OCI-LY1 (cell line): ENCODE measurements at regions not wholly inside any gene's neighbourhood (a gene's known extent, or its start where the extent isn't known, plus 50 kb on each side); places are given as distances from the start of the nearest gene placed in this dataset.
"Not testable (repeated sequence)": the region's sequence is repeated elsewhere in the genome, so short reads cannot be mapped to it uniquely, and the experiment has no call there.

Source experiments
- H2AFZ ChIP-seq: fragments of 200-600 bp; sonication (generic), shearing (Covaris generic); 2 replicates; pipeline ENCODE4 v1.6.0; 2014; ENCODE audit warnings: antibody characterized with exemption, mild to moderate bottlenecking, low read length
- H3F3A ChIP-seq: fragments of 200-600 bp; sonication (generic), shearing (Covaris generic); 2 replicates; pipeline ENCODE4 v1.6.0; 2014; ENCODE audit warnings: mild to moderate bottlenecking, antibody characterized with exemption, low read length, moderate library complexity; ENCODE audit not compliant: insufficient read depth
- H3K27ac ChIP-seq: fragments of 200-600 bp; sonication (generic); 2 replicates; pipeline ENCODE4 v1.5.1; 2014; ENCODE audit warnings: low read length, mixed run types, mild to moderate bottlenecking, low read depth; ENCODE audit not compliant: poor library complexity, severe bottlenecking
- H3K27me3 ChIP-seq: fragments of 200-600 bp; sonication (generic); 2 replicates; pipeline ENCODE4 v1.6.0; 2014; ENCODE audit warnings: antibody characterized with exemption, mild to moderate bottlenecking, low read length, moderate library complexity; ENCODE audit not compliant: insufficient read depth
- H3K36me3 ChIP-seq: fragments of 200-600 bp; sonication (generic); 2 replicates; pipeline ENCODE4 v1.6.1; 2014; ENCODE audit warnings: mild to moderate bottlenecking, antibody characterized with exemption, low read length, moderate library complexity, mixed read lengths; ENCODE audit not compliant: insufficient read depth
- H3K4me1 ChIP-seq: fragments of 200-600 bp; sonication (generic); 2 replicates; pipeline ENCODE4 v1.5.1; 2014; ENCODE audit warnings: mild to moderate bottlenecking, low read length, moderate library complexity; ENCODE audit not compliant: insufficient read depth, severe bottlenecking
- H3K4me2 ChIP-seq: fragments of 200-600 bp; sonication (generic), shearing (Covaris generic); 2 replicates; pipeline ENCODE4 v1.6.1; 2014; ENCODE audit warnings: low read length
- H3K4me3 ChIP-seq: fragments of 200-600 bp; sonication (generic); 2 replicates; pipeline ENCODE4 v1.5.1; 2014; ENCODE audit warnings: low read length, low read depth, mild to moderate bottlenecking, mixed read lengths; ENCODE audit not compliant: poor library complexity, severe bottlenecking
- H3K79me2 ChIP-seq: fragments of 200-600 bp; shearing (Covaris generic); 2 replicates; pipeline ENCODE4 v1.6.1; 2016; ENCODE audit warnings: mixed run types, low read length, mixed read lengths; ENCODE audit not compliant: insufficient read depth
- H3K9ac ChIP-seq: fragments of 200-600 bp; sonication (generic), shearing (Covaris generic); 2 replicates; pipeline ENCODE4 v1.6.1; 2014; ENCODE audit warnings: mild to moderate bottlenecking, low read length, mixed read lengths
- H3K9me2 ChIP-seq: fragments of 200-600 bp; sonication (generic), shearing (Covaris generic); 2 replicates; pipeline ENCODE4 v1.6.1; 2014; ENCODE audit warnings: low read depth, mild to moderate bottlenecking, low read length, mixed read lengths
- H3K9me3 ChIP-seq: fragments of 200-600 bp; shearing (Covaris generic); 2 replicates; pipeline ENCODE4 v1.6.1; 2014; ENCODE audit warnings: low read length, mixed read lengths
- H4K20me1 ChIP-seq: fragments of 200-600 bp; sonication (generic), shearing (Covaris generic); 2 replicates; pipeline ENCODE4 v1.6.0; 2016; ENCODE audit warnings: mild to moderate bottlenecking, low read length; ENCODE audit not compliant: insufficient read depth
- EZH2 ChIP-seq: fragments of 200-600 bp; sonication (generic), shearing (Covaris generic); IDR thresholded peaks from 2 replicates; pipeline ENCODE4 v1.8.0; 2017; ENCODE audit warnings: borderline replicate concordance, mixed run types, mild to moderate bottlenecking, antibody characterized with exemption, low read length, moderate library complexity, mixed read lengths
- TF ChIP-seq, protein P1 (sequence below): fragments of 200-600 bp; sonication (generic), shearing (Covaris generic); IDR thresholded peaks from 2 replicates; pipeline ENCODE4 v1.5.1; 2017; ENCODE audit warnings: mild to moderate bottlenecking, antibody characterized with exemption, low read length, moderate library complexity, mixed read lengths

DNA sequence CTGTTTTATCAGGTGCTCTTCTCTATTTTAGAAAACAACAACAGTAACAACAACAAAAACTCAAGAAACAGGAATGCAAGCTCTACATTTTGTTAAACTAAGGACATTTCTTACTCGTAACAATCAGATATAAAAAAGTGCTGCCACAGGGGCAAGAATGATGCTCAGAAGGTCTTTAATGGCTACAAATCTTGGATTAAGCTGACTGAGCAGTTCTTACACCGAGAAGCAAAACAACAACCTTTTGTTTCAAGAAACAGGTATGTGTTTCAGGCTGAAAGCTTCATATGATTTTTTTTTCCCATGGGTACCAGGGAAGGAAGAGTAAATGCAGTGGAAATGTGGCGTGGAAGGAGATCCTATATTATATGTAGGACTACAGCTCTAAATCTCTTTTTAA lies 786.8 kb upstream of the FBXO33 start:
- H3K27ac ChIP-seq = peak overlapping the region; percentile 90
- H3K36me3 ChIP-seq = no peaks in the 10 kb centered on the region; the same call in 1 of the 2 replicates
- H3K9ac ChIP-seq = peak overlapping the region; percentile 45
- no peaks in the 10 kb centered on the region for H3K27me3 ChIP-seq
- no peak for TF ChIP-seq EZH2
- TF ChIP-seq, protein P1, sequence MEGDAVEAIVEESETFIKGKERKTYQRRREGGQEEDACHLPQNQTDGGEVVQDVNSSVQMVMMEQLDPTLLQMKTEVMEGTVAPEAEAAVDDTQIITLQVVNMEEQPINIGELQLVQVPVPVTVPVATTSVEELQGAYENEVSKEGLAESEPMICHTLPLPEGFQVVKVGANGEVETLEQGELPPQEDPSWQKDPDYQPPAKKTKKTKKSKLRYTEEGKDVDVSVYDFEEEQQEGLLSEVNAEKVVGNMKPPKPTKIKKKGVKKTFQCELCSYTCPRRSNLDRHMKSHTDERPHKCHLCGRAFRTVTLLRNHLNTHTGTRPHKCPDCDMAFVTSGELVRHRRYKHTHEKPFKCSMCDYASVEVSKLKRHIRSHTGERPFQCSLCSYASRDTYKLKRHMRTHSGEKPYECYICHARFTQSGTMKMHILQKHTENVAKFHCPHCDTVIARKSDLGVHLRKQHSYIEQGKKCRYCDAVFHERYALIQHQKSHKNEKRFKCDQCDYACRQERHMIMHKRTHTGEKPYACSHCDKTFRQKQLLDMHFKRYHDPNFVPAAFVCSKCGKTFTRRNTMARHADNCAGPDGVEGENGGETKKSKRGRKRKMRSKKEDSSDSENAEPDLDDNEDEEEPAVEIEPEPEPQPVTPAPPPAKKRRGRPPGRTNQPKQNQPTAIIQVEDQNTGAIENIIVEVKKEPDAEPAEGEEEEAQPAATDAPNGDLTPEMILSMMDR = no peak
- H3K4me1 ChIP-seq = peaks cover 47% of the 10 kb centered on the region
- H3K79me2 ChIP-seq = no peaks in the 10 kb centered on the region
- H3K4me3 ChIP-seq = peak overlapping the region; percentile 34
- H2AFZ ChIP-seq = peak overlapping the region; percentile 82; the same call in 1 of the 2 replicates
- no peaks in the 10 kb centered on the region for H3K9me2 ChIP-seq
- no peaks in the 10 kb centered on the region for H3K9me3 ChIP-seq
- peak overlapping the region; percentile 35 for H3K4me2 ChIP-seq
- no peaks in the 10 kb centered on the region for H3F3A ChIP-seq
- no peaks in the 10 kb centered on the region for H4K20me1 ChIP-seq

GRCh38 chr14:40218282-40218941 lies 786.2 kb upstream of the FBXO33 start:
- Histone ChIP-seq H3K27ac (peak overlapping the region; percentile 90), H3K4me3 (peak overlapping the region; percentile 34), H3K79me2 (no peaks in the 10 kb centered on the region), H2AFZ (peak overlapping the region; percentile 82), H3K9me2 (no peaks in the 10 kb centered on the region), H3F3A (no peaks in the 10 kb centered on the region), H3K4me2 (peak overlapping the region; percentile 35), H3K27me3 (no peaks in the 10 kb centered on the region), H3K9ac (peak overlapping the region; percentile 45), H3K36me3 (no peaks in the 10 kb centered on the region; the same call in 1 of the 2 replicates), H4K20me1 (no peaks in the 10 kb centered on the region), H3K4me1 (peaks cover 49% of the 10 kb centered on the region), H3K9me3 (no peaks in the 10 kb centered on the region)
- TF ChIP-seq, protein P1 = no peak
- TF ChIP-seq EZH2 = no peak

DNA sequence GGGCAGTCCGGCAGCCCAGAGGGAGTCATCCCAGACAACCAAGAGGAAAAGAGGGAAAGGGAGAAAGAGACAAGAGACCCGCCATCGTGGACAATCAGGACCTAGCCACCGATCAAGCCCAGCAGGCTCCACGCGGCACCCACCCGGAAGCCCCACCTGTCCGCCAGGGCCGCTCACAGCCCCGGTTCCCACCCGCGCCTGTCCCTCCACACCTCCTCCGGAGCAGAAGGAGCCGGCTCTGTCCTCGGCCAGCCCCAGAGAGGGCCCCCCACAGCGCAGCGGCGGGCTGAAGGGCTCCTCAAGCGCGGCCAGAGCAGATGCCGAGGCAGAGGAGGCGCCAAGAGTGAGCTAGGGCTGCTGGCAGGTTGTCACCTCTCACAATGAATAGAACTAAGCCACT lies 784.7 kb upstream of the FBXO33 start:
- no peaks in the 10 kb centered on the region for H4K20me1 ChIP-seq
- H3K79me2 ChIP-seq = no peaks in the 10 kb centered on the region
- H3F3A ChIP-seq = no peaks in the 10 kb centered on the region
- no peak overlapping the region for H3K9ac ChIP-seq
- H2AFZ ChIP-seq = no peak overlapping the region
- no peak overlapping the region for H3K4me2 ChIP-seq
- H3K4me3 ChIP-seq = no peak overlapping the region
- H3K9me2 ChIP-seq = no peaks in the 10 kb centered on the region
- peaks cover 49% of the 10 kb centered on the region for H3K4me1 ChIP-seq
- H3K27me3 ChIP-seq = no peaks in the 10 kb centered on the region
- H3K27ac ChIP-seq = peak overlapping the region; percentile 90
- no peaks in the 10 kb centered on the region; the same call in 1 of the 2 replicates for H3K36me3 ChIP-seq
- TF ChIP-seq, protein P1 = no peak
- no peak for TF ChIP-seq EZH2
- H3K9me3 ChIP-seq = no peaks in the 10 kb centered on the region

DNA sequence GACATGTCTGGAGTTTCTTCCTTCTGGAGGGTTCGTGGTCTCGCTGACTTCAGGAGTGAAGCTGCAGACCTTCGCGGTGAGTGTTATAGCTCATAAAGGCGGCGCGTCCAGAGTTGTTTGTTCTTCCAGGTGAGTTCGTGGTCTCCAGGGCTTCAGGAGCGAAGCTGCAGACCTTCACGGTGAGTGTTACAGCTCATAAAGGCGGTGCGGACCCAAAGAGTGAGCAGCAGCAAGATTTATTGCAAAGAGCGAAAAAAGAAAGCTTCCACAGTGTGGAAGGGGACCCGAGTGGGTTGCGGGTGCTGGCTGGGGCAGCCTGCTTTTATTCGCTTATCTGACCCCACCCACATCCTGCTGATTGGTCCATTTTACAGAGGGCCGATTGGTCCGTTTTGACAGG lies 784.2 kb upstream of the FBXO33 start:
- H3K9me3 ChIP-seq, H3K9me2 ChIP-seq, H3K4me2 ChIP-seq, H3K79me2 ChIP-seq, H3K36me3 ChIP-seq, H3F3A ChIP-seq, H4K20me1 ChIP-seq, H3K4me3 ChIP-seq, H2AFZ ChIP-seq, H3K27me3 ChIP-seq, H3K9ac ChIP-seq: not testable (repeated sequence)
- H3K4me1 ChIP-seq = peaks cover 49% of the 10 kb centered on the region
- H3K27ac ChIP-seq = peak overlapping the region; percentile 4
